ENCODE measurements at regions not wholly inside any gene's neighbourhood (a gene's known extent, or its start where the extent isn't known, plus 50 kb on each side); places are given as distances from the start of the nearest gene placed in this dataset.
"Not testable (repeated sequence)": the region's sequence is repeated elsewhere in the genome, so short reads cannot be mapped to it uniquely, and the experiment has no call there.

DNA sequence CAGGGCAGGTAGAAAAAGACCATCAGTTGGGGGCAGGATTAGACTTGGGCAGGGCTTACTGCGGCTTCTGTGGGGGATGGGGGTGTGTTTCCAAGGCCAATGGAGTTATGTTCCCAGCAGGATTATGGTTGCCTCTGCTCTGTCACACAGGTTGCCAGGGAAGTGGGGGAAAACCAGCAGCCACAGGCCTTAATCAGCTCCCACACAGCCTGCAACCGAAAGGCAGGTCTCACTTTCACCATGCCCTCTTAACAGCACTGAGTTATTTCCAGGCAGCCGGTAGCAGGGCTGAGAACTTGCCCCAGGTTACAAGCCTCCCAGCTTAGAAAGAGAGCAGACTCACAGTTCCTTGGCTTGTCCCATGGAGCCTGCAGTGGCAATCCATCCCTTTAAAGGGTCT, 205.5 kb downstream of the FGF10 start:
- no peak overlapping the region for H3K4me3 ChIP-seq (ENCODE audit: low read depth, low read length)
- no peaks in the 10 kb centered on the region for H3K4me1 ChIP-seq (ENCODE audit: control insufficient read depth, insufficient read depth, low read length)
- 82% methylated on average over 2 of the region's 3 CpGs for WGBS (ENCODE audit: insufficient coverage)
- no peak for DNase-seq (ENCODE audit: low read depth in 4 of 6, low spot score in 6 of 6)
- H3K36me3 ChIP-seq (ENCODE audit: control insufficient read depth, insufficient read depth, low read length): no peaks in the 10 kb centered on the region
- no peaks in the 10 kb centered on the region for H3K9me3 ChIP-seq (ENCODE audit: control insufficient read depth, insufficient read depth, low read length)
- no peak overlapping the region for H3K27ac ChIP-seq (ENCODE audit: low read depth, low read length)
- no peaks in the 10 kb centered on the region for H3K27me3 ChIP-seq (ENCODE audit: control insufficient read depth, insufficient read depth, low read length)

DNA sequence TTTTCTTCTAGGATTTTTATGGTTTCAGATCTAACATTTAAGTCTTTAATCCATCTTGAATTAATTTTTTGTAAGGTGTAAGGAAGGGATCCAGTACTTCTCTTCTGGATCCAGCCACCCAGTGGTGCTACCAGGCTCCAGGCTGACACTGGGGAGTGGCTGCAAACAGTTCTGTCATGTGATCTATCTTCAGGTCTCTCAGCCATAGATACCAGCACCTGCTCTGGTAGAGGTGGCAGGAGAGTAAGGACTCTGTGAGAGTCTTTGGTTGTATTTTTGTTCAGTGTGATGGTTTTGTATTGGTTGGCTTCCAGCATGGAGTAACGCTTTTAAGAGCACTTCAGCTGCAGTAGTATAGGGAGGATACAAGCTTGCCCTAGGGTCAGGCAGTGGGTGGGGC, 205.9 kb downstream of the FGF10 start:
- 100% methylated on average over 1 of the region's 1 CpG for WGBS (ENCODE audit: insufficient coverage)
- H3K27ac ChIP-seq (ENCODE audit: low read depth, low read length): no peak overlapping the region
- DNase-seq (ENCODE audit: low read depth in 4 of 6, low spot score in 6 of 6): no peak

DNA sequence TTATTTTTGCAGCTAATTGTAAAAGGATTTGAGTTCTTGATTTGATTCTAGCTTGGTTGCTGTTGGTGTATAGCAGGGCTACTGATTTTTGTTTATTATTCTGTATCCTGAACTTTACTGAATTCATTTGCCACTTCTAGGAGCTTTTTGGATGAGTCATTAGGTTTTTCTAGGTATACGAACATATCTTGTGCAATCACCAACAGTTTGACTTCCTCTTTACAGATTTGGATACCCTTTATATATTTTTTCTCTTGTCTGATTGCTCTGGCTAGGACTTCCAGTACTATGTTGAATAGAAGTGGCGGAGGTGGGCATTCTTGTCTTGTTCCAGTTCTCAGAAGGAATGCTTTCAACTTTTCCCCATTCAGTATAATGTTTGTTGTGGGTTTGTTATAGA, 210.8 kb downstream of the FGF10 start:
- H3K27ac ChIP-seq (ENCODE audit: low read depth, low read length): no peak overlapping the region
- peaks cover 4% of the 10 kb centered on the region for H3K9me3 ChIP-seq (ENCODE audit: control insufficient read depth, insufficient read depth, low read length)
- DNase-seq (ENCODE audit: low read depth in 4 of 6, low spot score in 6 of 6): no peak
- no peaks in the 10 kb centered on the region for H3K36me3 ChIP-seq (ENCODE audit: control insufficient read depth, insufficient read depth, low read length)
- no CpG with 5 or more reads among the region's 2 CpGs for WGBS (ENCODE audit: insufficient coverage)
- H3K4me1 ChIP-seq (ENCODE audit: control insufficient read depth, insufficient read depth, low read length): no peaks in the 10 kb centered on the region
- no peaks in the 10 kb centered on the region for H3K27me3 ChIP-seq (ENCODE audit: control insufficient read depth, insufficient read depth, low read length)
- H3K4me3 ChIP-seq (ENCODE audit: low read depth, low read length): no peak overlapping the region

More for the DNA sequence above, 205.9 kb downstream of the FGF10 start:
- no peaks in the 10 kb centered on the region for H3K4me1 ChIP-seq (ENCODE audit: control insufficient read depth, insufficient read depth, low read length)
- no peaks in the 10 kb centered on the region for H3K9me3 ChIP-seq (ENCODE audit: control insufficient read depth, insufficient read depth, low read length)
- H3K27me3 ChIP-seq (ENCODE audit: control insufficient read depth, insufficient read depth, low read length): no peaks in the 10 kb centered on the region
- H3K4me3 ChIP-seq (ENCODE audit: low read depth, low read length): no peak overlapping the region
- no peaks in the 10 kb centered on the region for H3K36me3 ChIP-seq (ENCODE audit: control insufficient read depth, insufficient read depth, low read length)

DNA sequence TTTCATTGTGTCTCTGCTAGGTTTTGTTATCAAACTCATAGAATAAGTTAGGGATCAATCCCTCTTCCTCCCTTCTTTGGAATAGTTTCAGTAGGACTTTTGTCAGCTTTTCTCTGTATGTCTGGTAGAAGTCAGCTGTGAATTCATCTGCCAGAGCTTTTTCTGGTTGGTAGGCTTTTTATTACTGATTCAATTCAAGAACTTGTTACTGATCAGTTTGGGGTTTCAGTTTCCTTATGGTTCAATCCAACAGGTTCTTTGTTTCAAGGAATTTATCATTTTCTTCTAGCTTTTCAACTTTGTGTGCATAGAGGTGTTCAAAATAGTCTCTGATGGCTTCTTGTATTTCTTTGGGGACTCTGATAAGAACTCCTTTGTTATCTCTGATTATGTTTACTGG, 221.7 kb downstream of the FGF10 start:
- no peak overlapping the region for H3K4me3 ChIP-seq (ENCODE audit: low read depth, low read length)
- H3K4me1 ChIP-seq (ENCODE audit: control insufficient read depth, insufficient read depth, low read length): no peaks in the 10 kb centered on the region
- H3K36me3 ChIP-seq (ENCODE audit: control insufficient read depth, insufficient read depth, low read length): no peaks in the 10 kb centered on the region
- no peaks in the 10 kb centered on the region for H3K27me3 ChIP-seq (ENCODE audit: control insufficient read depth, insufficient read depth, low read length)
- no peak for DNase-seq (ENCODE audit: low read depth in 4 of 6, low spot score in 6 of 6)
- no peak overlapping the region for H3K27ac ChIP-seq (ENCODE audit: low read depth, low read length)
- peaks cover 4% of the 10 kb centered on the region for H3K9me3 ChIP-seq (ENCODE audit: control insufficient read depth, insufficient read depth, low read length)

DNA sequence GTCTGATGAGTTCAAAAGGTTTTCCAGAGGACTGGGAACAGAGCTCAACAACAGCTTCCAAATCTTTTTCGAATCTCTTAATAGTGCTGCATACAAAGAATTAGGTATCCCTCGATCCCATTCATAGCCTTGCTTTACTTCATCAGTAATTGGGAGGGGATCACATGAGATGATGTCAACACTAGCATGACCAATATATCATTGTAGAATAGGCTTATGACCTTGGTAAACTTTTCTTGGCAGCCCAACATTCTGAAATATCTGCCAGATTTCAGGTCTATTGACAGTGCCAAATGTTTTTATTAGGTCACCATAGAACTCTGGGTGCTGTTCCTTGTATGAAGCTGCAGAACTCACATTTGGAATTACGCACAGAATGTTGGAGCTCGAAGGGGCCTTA, 228.9 kb downstream of the FGF10 start:
- WGBS (ENCODE audit: insufficient coverage): no CpG with 5 or more reads among the region's 4 CpGs
- no peaks in the 10 kb centered on the region for H3K36me3 ChIP-seq (ENCODE audit: control insufficient read depth, insufficient read depth, low read length)
- no peak for DNase-seq (ENCODE audit: low read depth in 4 of 6, low spot score in 6 of 6)

DNA sequence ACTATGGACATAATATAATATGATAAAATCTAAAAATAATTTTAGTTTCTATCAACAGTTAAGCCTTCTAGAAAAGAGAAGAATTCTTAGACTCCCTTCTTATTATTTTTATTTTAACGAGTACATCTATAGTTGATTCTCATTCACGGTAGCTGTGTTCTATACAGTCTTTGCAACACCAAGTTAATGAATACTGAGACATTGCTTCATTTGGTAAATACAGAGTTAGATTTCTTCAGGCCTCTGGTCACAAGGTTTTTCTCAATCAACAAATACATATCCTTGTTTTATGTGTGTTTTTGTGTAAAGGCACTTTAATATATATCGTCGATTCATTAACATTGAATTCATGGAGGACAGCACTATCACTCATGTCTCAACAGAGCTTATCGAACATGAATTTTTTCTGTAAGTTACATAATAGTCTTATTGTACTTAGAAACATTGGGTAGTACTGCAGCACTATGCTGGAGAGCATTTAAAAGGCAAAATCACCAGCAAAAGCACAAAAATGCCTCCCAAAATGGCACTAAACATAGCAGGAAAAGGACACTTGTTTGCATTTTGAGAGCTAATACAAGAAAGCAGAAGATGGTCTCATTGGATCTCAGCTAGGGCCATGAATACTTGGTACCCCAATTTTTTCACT, 239.0 kb downstream of the FGF10 start:
- DNase-seq (ENCODE audit: low read depth in 4 of 6, low spot score in 6 of 6): no peak
- H3K4me1 ChIP-seq (ENCODE audit: control insufficient read depth, insufficient read depth, low read length): no peaks in the 10 kb centered on the region
- no CpG with 5 or more reads among the region's 5 CpGs for WGBS (ENCODE audit: insufficient coverage)
- H3K27me3 ChIP-seq (ENCODE audit: control insufficient read depth, insufficient read depth, low read length): no peaks in the 10 kb centered on the region
- no peak overlapping the region for H3K27ac ChIP-seq (ENCODE audit: low read depth, low read length)
- H3K36me3 ChIP-seq (ENCODE audit: control insufficient read depth, insufficient read depth, low read length): no peaks in the 10 kb centered on the region
- peaks cover 2% of the 10 kb centered on the region for H3K9me3 ChIP-seq (ENCODE audit: control insufficient read depth, insufficient read depth, low read length)
- H3K4me3 ChIP-seq (ENCODE audit: low read depth, low read length): no peak overlapping the region

More for the DNA sequence above, 228.9 kb downstream of the FGF10 start:
- H3K4me1 ChIP-seq (ENCODE audit: control insufficient read depth, insufficient read depth, low read length): no peaks in the 10 kb centered on the region
- peaks cover 2% of the 10 kb centered on the region for H3K9me3 ChIP-seq (ENCODE audit: control insufficient read depth, insufficient read depth, low read length)
- no peaks in the 10 kb centered on the region for H3K27me3 ChIP-seq (ENCODE audit: control insufficient read depth, insufficient read depth, low read length)
- no peak overlapping the region for H3K4me3 ChIP-seq (ENCODE audit: low read depth, low read length)
- no peak overlapping the region for H3K27ac ChIP-seq (ENCODE audit: low read depth, low read length)

DNA sequence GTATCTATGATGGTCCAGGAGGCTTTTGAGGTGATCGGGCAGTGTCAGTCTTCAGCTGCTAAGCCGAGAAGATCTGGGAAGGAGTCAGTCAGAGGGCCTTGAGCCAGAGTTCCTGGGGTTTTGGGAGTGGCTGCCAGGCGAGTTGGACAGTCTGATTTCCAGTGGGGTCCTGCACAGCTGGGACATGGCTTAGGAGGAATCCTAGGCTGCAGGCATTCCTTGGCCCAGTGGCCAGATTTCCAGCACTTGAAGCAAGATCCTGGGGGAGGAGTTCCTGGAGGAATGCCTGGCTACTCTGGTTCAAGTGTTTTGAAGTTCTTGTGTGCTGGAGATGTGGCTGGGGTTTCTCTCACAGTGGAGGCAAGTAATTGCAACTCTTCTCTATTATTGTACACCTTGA, 271.3 kb downstream of the FGF10 start:
- DNase-seq (ENCODE audit: low read depth in 4 of 6, low spot score in 6 of 6): peak in 1 of 6 donors; percentile 3
- not testable (repeated sequence) for H3K27me3 ChIP-seq (ENCODE audit: control insufficient read depth, insufficient read depth, low read length); H3K4me1 ChIP-seq (ENCODE audit: control insufficient read depth, insufficient read depth, low read length); H3K36me3 ChIP-seq (ENCODE audit: control insufficient read depth, insufficient read depth, low read length); H3K4me3 ChIP-seq (ENCODE audit: low read depth, low read length); H3K27ac ChIP-seq (ENCODE audit: low read depth, low read length); H3K9me3 ChIP-seq (ENCODE audit: control insufficient read depth, insufficient read depth, low read length)
- WGBS (ENCODE audit: insufficient coverage): 63% methylated on average over 3 of the region's 3 CpGs

DNA sequence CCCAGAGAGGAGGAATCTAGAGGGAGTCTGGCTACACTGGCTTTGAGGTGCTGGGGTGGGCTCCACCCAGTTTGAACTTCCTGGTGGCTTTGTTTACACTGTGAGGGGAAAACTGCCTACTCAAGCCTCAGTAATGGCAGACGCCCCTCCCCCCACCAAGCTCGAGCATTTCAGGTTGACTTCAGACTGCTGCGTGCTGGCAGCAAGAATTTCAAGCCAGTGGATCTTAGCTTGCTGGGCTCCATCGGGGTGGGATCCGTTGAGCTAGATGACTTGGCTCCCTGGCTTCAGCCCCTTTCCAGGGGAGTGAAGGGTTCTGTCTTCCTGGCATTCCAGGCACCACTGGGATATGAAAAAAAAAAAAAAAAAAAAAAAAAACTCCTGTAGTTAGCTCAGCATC, 281.0 kb downstream of the FGF10 start:
- H3K27me3 ChIP-seq (ENCODE audit: control insufficient read depth, insufficient read depth, low read length); H3K27ac ChIP-seq (ENCODE audit: low read depth, low read length); DNase-seq (ENCODE audit: low read depth in 4 of 6, low spot score in 6 of 6); H3K4me1 ChIP-seq (ENCODE audit: control insufficient read depth, insufficient read depth, low read length); H3K4me3 ChIP-seq (ENCODE audit: low read depth, low read length); H3K9me3 ChIP-seq (ENCODE audit: control insufficient read depth, insufficient read depth, low read length); H3K36me3 ChIP-seq (ENCODE audit: control insufficient read depth, insufficient read depth, low read length): not testable (repeated sequence)
- 71% methylated on average over 5 of the region's 5 CpGs for WGBS (ENCODE audit: insufficient coverage)

DNA sequence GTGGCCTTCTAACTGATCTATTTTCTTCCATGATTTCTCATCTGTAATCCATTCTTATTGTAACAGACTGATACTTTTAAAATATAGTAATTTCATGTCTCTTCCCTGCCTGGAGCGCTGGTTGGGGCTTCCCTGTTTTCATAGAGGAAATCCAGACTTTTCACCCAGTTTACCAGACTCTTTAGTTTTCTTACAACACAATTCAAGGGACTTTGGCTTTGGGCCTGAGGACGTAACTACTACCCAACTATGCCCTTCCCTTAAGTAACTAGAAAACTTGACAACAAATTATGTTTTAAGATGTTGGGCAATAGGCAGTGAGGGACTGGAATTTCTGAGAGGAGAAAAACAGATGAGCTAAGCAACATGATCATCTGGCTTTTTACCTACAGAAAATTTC, 289.6 kb downstream of the FGF10 start:
- no peaks in the 10 kb centered on the region for H3K4me1 ChIP-seq (ENCODE audit: control insufficient read depth, insufficient read depth, low read length)
- H3K36me3 ChIP-seq (ENCODE audit: control insufficient read depth, insufficient read depth, low read length): no peaks in the 10 kb centered on the region
- no peak for DNase-seq (ENCODE audit: low read depth in 4 of 6, low spot score in 6 of 6)
- no peak overlapping the region for H3K27ac ChIP-seq (ENCODE audit: low read depth, low read length)
- WGBS (ENCODE audit: insufficient coverage): no CpG with 5 or more reads among the region's 2 CpGs
- H3K9me3 ChIP-seq (ENCODE audit: control insufficient read depth, insufficient read depth, low read length): no peaks in the 10 kb centered on the region
- H3K4me3 ChIP-seq (ENCODE audit: low read depth, low read length): no peak overlapping the region
- no peaks in the 10 kb centered on the region for H3K27me3 ChIP-seq (ENCODE audit: control insufficient read depth, insufficient read depth, low read length)

DNA sequence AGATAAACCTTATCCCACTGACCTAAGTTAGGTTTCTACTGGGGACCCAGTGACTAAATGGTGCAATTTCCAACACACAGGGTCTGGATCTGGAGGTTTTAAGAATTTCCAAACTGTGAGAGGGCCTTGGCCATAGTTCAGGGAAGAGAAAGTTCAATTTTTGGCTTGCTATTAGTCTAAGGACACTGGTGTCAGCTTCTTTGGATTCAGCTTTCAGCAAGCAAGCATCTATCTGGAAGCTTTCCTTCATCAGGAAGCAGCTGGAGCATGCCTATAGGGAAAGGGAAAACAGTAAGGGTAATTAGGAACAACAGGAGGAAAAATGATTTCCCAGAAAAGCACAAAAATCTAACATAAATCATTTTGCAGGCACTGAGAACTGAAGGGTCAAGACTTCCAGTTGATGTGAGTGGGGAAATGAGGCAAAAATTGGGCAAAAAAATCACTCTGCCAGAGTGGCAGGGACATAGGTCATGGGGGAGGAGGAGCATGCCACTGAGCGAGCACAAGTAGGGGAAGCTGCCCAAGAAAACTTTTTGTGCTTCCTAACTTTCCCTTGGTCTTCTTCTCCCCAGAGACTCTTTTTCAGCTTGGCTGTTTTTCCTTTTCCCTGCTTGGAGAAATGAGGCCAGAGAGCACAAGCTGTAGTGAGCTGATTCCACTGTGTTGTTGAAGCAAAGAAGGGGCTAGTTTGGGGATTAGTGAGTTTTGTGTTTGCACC, 299.6 kb downstream of the FGF10 start:
- Histone ChIP-seq H3K36me3 (ENCODE audit: control insufficient read depth, insufficient read depth, low read length) (no peaks in the 10 kb centered on the region), H3K27ac (ENCODE audit: low read depth, low read length) (no peak overlapping the region), H3K4me3 (ENCODE audit: low read depth, low read length) (no peak overlapping the region), H3K9me3 (ENCODE audit: control insufficient read depth, insufficient read depth, low read length) (no peaks in the 10 kb centered on the region), H3K4me1 (ENCODE audit: control insufficient read depth, insufficient read depth, low read length) (no peaks in the 10 kb centered on the region), H3K27me3 (ENCODE audit: control insufficient read depth, insufficient read depth, low read length) (no peaks in the 10 kb centered on the region)
- DNase-seq (ENCODE audit: low read depth in 4 of 6, low spot score in 6 of 6): peak in 1 of 6 donors; percentile 26
- WGBS (ENCODE audit: insufficient coverage): no CpG with 5 or more reads among the region's 1 CpG
